Epithelial cell of esophagus (primary cell): ENCODE measurements at regions not wholly inside any gene's neighbourhood (a gene's known extent, or its start where the extent isn't known, plus 50 kb on each side); places are given as distances from the start of the nearest gene placed in this dataset.

ENCODE experiments used
- DNase-seq: peaks from one replicate; pipeline ENCODE4 v3.0.0; 2010; ENCODE audit warnings: low read depth
- H3K4me3 ChIP-seq: 2 replicates; pipeline ENCODE4 v1.5.1; 2011; ENCODE audit warnings: mild to moderate bottlenecking, low read length, control low read depth
- TF ChIP-seq, protein P1 (sequence below): IDR thresholded peaks from 2 replicates; pipeline ENCODE4 v1.5.1; 2011; ENCODE audit warnings: low read depth, mild to moderate bottlenecking, low read length, control low read depth, inconsistent platforms; ENCODE audit not compliant: insufficient read depth; ENCODE audit errors: missing control alignments

DNA sequence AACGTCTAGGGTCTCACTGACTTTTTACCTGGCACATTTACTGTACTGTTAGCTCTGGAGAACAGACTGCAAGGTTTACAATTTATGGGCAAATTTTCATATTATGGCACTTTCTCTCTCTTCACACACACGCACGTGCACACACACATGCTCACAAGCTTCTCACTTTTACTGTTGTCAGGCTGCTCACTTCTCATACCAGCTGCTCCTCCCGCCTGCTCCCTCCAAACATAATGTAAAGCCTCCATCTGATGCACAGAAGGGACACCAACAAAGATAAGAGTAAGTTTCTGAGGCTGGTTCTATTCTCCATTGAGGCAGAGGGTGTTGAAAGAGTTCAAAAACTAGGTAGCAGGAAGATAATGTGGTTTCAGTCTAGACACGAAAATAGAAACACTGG, 128.9 kb upstream of the DCLK2 start:
- H3K4me3 ChIP-seq = no peak overlapping the region
- TF ChIP-seq, protein P1, sequence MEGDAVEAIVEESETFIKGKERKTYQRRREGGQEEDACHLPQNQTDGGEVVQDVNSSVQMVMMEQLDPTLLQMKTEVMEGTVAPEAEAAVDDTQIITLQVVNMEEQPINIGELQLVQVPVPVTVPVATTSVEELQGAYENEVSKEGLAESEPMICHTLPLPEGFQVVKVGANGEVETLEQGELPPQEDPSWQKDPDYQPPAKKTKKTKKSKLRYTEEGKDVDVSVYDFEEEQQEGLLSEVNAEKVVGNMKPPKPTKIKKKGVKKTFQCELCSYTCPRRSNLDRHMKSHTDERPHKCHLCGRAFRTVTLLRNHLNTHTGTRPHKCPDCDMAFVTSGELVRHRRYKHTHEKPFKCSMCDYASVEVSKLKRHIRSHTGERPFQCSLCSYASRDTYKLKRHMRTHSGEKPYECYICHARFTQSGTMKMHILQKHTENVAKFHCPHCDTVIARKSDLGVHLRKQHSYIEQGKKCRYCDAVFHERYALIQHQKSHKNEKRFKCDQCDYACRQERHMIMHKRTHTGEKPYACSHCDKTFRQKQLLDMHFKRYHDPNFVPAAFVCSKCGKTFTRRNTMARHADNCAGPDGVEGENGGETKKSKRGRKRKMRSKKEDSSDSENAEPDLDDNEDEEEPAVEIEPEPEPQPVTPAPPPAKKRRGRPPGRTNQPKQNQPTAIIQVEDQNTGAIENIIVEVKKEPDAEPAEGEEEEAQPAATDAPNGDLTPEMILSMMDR = no peak
- no peak for DNase-seq

DNA sequence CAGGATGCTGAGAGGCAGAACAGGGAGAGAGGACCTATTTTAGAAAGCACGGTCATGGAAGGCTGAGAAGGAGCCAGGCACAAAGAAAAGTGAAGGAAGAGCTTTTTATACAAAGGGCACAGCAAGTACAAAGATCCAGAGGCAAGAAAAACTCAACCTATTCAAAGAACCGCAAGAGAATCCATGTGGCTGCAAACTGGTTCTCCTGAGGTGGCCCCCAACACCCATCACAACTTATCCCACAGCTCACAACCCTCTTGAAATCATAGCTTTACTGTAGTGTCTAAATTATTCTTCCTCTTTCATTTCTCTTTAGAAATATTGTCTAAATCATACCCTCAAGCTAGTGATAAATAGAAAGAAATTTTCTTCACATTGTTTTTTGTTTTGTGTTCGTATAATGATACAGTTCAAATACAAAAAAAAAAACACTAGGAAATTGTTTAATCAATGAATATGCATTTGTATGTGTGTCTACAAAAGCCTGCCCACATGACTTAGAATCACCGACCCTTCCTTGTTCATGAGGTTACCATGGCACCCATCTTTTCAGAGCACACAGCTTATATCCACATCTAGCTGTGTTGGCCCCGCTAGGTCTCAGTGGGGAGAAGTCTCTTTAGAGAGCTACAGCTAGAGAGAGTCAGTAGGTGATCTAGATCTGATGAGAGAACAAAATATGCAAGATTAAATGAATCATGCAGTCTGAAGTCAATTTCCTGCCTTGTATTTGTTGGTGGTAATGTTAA, 126.9 kb upstream of the DCLK2 start:
- DNase-seq = no peak
- H3K4me3 ChIP-seq = no peak overlapping the region
- TF ChIP-seq, protein P1 = no peak

DNA sequence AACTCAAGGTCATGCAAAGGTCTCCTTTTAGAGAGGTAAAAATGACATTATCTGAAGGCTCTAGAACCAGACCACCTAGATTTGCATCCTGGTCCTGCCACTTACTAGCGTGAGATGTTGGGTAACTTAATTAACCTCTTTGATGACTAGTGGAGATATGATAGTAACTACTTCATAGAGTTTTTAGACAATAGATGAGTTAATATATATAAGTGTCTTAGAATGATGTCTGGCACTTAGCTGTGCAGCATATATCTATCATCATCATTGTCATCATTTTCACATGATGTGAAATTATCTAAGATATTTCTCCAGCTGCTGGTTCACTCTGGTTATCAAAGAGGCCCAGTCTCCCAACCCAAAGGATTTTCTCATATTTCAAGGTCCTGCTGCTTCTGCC, 126.1 kb upstream of the DCLK2 start:
- no peak for DNase-seq
- no peak overlapping the region for H3K4me3 ChIP-seq
- TF ChIP-seq, protein P1 = no peak

DNA sequence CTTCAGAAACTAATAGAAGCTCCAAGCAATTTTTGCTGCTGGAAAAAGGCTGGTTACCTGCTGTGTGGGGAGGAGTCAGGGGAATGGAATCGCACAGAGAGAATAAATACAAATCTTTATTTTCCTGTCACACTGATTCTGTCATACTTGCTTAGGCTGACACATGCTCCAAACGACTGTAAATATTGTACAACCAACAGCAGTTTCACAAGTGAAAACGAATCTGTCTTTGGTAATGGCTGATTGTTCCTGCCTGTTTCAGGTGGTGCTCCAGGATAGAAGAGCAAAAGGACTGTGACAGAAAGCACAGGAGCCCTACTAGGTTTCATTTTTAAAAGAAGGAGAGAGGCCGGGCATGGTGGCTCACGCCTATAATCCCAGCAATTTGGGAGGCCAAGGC, 125.5 kb upstream of the DCLK2 start:
- H3K4me3 ChIP-seq = no peak overlapping the region
- DNase-seq = no peak
- TF ChIP-seq, protein P1 = no peak

DNA sequence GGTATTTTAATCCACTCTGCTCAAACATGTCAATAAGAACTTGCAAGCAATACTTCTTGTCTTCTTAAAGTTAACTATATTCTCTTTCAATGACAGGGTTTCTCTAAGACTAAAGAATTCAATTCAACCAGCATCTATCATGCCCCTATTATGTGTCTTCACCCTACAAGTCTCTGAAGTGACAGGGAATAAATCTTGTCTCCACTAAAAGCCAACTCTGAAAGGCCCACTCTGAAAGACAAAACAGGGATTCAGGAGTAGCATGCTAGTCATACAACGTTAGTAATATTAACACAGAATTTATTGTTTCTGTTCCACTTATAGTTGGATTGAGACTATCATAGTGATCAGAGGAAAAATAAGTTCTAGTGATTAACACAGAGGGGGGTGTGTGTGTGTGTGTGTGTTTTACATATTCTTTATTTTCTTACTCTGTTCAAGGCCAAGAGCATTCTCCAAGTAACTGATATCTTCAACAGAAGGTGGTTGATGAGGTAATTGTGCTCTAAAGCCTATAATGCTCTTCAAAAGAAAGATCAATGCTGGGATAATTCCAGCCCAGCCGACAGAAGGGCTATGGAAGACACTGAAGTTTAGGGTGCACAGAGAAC, 122.4 kb upstream of the DCLK2 start:
- DNase-seq = no peak
- no peak overlapping the region for H3K4me3 ChIP-seq
- TF ChIP-seq, protein P1 = no peak

DNA sequence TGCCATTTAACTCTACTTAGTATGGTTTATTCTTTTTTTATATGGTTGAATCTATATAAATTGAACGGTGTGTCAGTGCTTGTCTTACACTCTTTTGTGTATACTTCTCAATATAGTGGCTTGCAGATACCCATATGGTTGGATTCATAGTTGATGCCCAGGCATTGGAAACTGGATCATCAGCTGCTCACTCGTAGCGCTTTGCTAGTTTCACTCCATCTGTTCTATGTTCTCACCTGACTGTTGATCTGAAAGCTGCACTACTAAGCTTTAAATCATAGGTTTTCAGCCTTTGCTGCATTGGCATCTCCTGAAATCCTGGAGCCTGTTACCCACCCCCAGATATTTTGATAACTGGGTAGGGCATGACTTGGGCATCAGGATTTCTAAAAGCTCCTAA, 121.6 kb upstream of the DCLK2 start:
- TF ChIP-seq, protein P1 = no peak
- no peak for DNase-seq
- no peak overlapping the region for H3K4me3 ChIP-seq
